Esophagus squamous epithelium (tissue), 5 donors: ENCODE measurements at regions not wholly inside any gene's neighbourhood (a gene's known extent, or its start where the extent isn't known, plus 50 kb on each side); places are given as distances from the start of the nearest gene placed in this dataset.

Source experiments
- DNase-seq: peaks from one replicate; lab custom pipeline; 2025; lab: John Stamatoyannopoulos, UW
- H3K27ac ChIP-seq, 4 donors: fragments of 200-600 bp; sonication (generic); one replicate each; pipeline ENCODE4 v1.5.1; 2016 to 2019; ENCODE audit warnings: mild to moderate bottlenecking in 1 of 4
- H3K27me3 ChIP-seq, 4 donors: fragments of 200-600 bp; sonication (generic); 1 replicate in 3 of 4; 2 replicates in 1 of 4; pipeline versions ENCODE4 v1.5.1 to v1.6.0; 2017 to 2021; ENCODE audit warnings: antibody characterized with exemption in 1 of 4
- H3K36me3 ChIP-seq, 3 donors: fragments of 200-600 bp; sonication (generic); one replicate each; pipeline ENCODE4 v1.5.1; 2016 to 2019
- H3K4me1 ChIP-seq, 3 donors: fragments of 200-600 bp; sonication (generic); one replicate each; pipeline ENCODE4 v1.5.1; 2017 to 2019
- H3K4me3 ChIP-seq, 4 donors: fragments of 200-600 bp; sonication (generic); 1 replicate in 3 of 4; 2 replicates in 1 of 4; pipeline ENCODE4 v1.5.1; 2016 to 2019; ENCODE audit warnings: mild to moderate bottlenecking in 2 of 4, moderate library complexity in 1 of 4
- H3K9me3 ChIP-seq, 3 donors: fragments of 200-600 bp; sonication (generic); one replicate each; pipeline ENCODE4 v1.5.1; 2016 to 2019
- CTCF ChIP-seq, 6 experiments: fragments of 450-650 bp in 4 of 6; fragments of 200-600 bp in 2 of 6; sonication (generic) in 2 of 6; IDR thresholded peaks; one replicate each; pipeline ENCODE4 v1.5.1; 2016 to 2019; ENCODE audit warnings: antibody characterized with exemption in 6 of 6, mild to moderate bottlenecking in 4 of 6, moderate library complexity in 4 of 6
- POLR2A ChIP-seq, 4 donors: fragments of 450-650 bp; IDR thresholded peaks; one replicate each; pipeline ENCODE4 v1.6.1; 2017; ENCODE audit warnings: antibody characterized with exemption in 4 of 4, mild to moderate bottlenecking in 4 of 4, moderate library complexity in 3 of 4
- WGBS, 2 donors: methylation state at CpG; one replicate each; pipeline ENCODE4 v1.1.5; 2018; 5-methylcytosine and 5-hydroxymethylcytosine counted together
- intact Hi-C: fragments of 100-400 bp; cut with DNase I; formaldehyde crosslinking; loops from one replicate; pipeline ENCODE4 v1.15.0; 2022
- donor health status: DM: yes; HTN: yes; CAD: no.

DNA sequence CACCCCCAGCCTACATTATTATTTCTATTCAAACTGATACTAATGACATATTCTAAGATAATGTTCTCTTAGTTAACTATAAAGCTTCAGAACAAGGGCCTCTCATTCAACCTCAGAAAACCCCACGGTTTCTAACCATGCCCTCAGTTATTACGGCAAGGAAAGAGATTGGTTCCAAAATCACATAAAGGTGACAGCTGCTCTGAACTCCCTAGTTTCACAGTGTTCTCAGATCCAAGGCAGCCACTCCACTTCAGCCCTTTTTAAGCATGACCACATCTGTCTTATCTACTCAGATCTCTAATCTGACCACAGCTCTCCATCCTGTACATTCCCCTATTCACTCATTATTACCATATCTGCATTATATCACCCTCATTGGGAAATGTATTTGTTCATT is 98.8 kb upstream of the CEP85L start:
- no peak for DNase-seq
- Histone ChIP-seq H3K4me3 (no peak overlapping the region), H3K27me3 (no peaks in the 10 kb centered on the region), H3K36me3 (no peaks in the 10 kb centered on the region), H3K9me3 (no peaks in the 10 kb centered on the region), H3K27ac (no peak overlapping the region), H3K4me1 (peaks cover 0 to 11% (median 0%) of the 10 kb centered on the region in 3 donors)
- no peak for TF ChIP-seq CTCF (IDR thresholded peaks at IDR 0.05)
- no peak for TF ChIP-seq POLR2A (IDR thresholded peaks at IDR 0.05)
- intact Hi-C loops: no loop called here
- WGBS, 2 donors: 63 to 76% methylated on average over 2 of the region's 2 CpGs

GRCh38 chr6:118748311-118749062 is 97.1 kb upstream of the CEP85L start:
- Histone ChIP-seq H3K27me3 (no peaks in the 10 kb centered on the region), H3K36me3 (no peaks in the 10 kb centered on the region), H3K27ac (peak overlapping the region in 3 of 4 donors; percentile 27 to 59 (median 39)), H3K4me3 (peak overlapping the region in 3 of 4 donors; percentile 6 to 41 (median 8)), H3K4me1 (peaks cover 0 to 18% (median 0%) of the 10 kb centered on the region in 3 donors), H3K9me3 (no peaks in the 10 kb centered on the region)
- no peak for DNase-seq
- TF ChIP-seq POLR2A (IDR thresholded peaks at IDR 0.05) (no peak), CTCF (IDR thresholded peaks at IDR 0.05) (no peak)
- 32 to 41% methylated on average over 6 to 8 of the region's 9 CpGs for WGBS, 2 donors
- intact Hi-C loops: no loop called here

- TF ChIP-seq CTCF (IDR thresholded peaks at IDR 0.05) (no peak), POLR2A (IDR thresholded peaks at IDR 0.05) (no peak)
- H3K27me3 ChIP-seq: no peaks in the 10 kb centered on the region
- no peak for DNase-seq
- intact Hi-C loops: no loop called here
- H3K36me3 ChIP-seq: no peaks in the 10 kb centered on the region
- H3K9me3 ChIP-seq: no peaks in the 10 kb centered on the region
- peak overlapping the region in 1 of 4 donors; percentile 34 for H3K27ac ChIP-seq
- H3K4me1 ChIP-seq: peaks cover 0 to 19% (median 0%) of the 10 kb centered on the region in 3 donors
- H3K4me3 ChIP-seq: no peak overlapping the region
These were observed 95.4 kb upstream of the CEP85L start for GRCh38 chr6:118746825-118747174.

DNA sequence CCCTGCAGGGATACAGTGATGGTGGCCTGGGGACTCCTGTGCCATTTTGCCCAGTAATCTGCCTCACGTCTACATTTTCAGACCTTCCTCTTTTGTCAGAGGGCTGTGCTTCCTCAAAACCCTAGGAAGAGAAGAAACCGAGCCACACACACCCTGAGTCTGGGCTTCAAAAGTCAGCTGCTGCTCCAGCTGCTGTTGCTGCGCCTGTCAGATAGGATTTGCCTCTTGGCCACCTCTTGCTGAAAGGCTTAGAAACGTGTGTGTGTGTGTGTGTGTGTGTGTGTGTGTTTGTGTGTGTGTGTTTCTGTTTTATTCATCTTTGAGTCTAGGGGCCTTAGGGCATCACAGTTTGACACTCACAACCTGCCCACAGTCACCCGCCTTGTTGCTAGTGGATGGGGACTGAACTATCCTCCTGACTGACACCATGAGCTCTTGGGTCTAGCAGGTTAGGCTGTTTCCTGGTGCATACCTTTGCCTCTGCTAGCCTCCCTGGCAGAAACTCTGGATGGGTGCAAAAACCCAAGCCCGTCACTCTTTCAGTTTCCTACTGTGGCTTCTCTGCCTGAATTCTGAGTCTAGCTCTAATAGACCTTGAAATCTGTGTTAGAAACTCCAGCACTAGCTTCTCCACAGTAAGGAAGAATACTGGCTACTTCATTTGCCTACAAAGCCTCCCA is 94.9 kb upstream of the CEP85L start:
- no peak overlapping the region for H3K4me3 ChIP-seq
- peaks cover 0 to 19% (median 0%) of the 10 kb centered on the region in 3 donors for H3K4me1 ChIP-seq
- H3K27me3 ChIP-seq: no peaks in the 10 kb centered on the region
- intact Hi-C loops: no loop called here
- peak overlapping the region in 1 of 4 donors; percentile 34 for H3K27ac ChIP-seq
- no peak for TF ChIP-seq POLR2A (IDR thresholded peaks at IDR 0.05)
- no peaks in the 10 kb centered on the region for H3K9me3 ChIP-seq
- no peaks in the 10 kb centered on the region for H3K36me3 ChIP-seq
- DNase-seq: no peak
- 29 to 56% methylated on average over 5 of the region's 6 CpGs for whole genome bisulfite sequencing, 2 donors

DNA sequence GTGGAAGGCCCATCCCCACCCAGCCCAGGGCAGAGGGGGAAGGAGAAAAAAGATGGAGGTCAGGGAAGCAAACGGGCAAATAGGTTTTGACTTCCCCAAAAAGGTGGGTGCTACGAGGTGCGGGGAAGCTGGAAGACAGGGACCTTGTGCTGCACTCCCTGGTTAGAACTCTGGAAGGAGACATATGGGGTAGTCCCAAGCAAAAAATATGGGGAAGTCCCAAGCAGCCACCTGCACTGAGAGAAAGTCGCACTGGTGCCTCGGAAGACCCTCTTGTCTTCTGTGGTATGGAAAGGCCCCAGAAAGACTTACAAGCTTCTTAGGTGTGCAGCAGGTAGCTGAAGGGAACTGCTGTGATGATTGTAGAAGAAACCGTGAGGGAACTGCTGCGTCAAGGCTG is 93.8 kb upstream of the CEP85L start:
- intact Hi-C loops: no loop called here
- H3K9me3 ChIP-seq: no peaks in the 10 kb centered on the region
- DNase-seq: no peak
- peaks cover 0 to 19% (median 0%) of the 10 kb centered on the region in 3 donors for H3K4me1 ChIP-seq
- no peak overlapping the region for H3K27ac ChIP-seq
- no peaks in the 10 kb centered on the region for H3K27me3 ChIP-seq
- no peak overlapping the region for H3K4me3 ChIP-seq
- TF ChIP-seq POLR2A (IDR thresholded peaks at IDR 0.05): no peak
- no peak for TF ChIP-seq CTCF (IDR thresholded peaks at IDR 0.05)
- 87 to 91% methylated on average over 7 of the region's 7 CpGs for WGBS, 2 donors
- no peaks in the 10 kb centered on the region for H3K36me3 ChIP-seq
